ENCODE measurements at regions not wholly inside any gene's neighbourhood (a gene's known extent, or its start where the extent isn't known, plus 50 kb on each side); places are given as distances from the start of the nearest gene placed in this dataset.

DNA sequence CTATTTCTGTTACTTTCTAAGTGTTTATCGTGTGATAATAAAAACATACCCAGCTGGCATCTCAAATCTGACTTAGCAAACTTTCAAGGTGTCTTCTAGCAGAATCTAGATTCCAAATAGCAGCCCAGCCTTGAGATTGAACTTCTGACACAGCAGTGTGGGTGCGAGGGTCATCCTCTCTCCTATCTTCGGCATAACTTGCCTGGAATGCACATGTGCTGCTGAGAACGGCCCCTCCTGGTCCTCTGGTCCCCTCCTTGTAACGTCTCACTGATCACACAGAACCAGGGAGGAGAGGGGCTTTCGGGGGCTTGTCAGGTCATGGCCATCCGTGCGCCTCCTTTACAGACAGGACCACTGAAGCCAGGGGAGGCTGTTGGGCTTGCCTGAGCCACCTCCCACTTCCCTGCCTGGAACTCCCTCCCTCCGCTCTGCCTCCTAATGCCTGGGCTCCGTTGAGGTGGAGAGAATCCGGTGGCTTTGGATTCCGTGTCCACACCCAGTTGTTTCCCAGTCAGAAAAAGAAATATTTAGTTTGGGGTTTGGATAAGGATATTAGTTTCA lies 344.4 kb upstream of the C2CD4B start:
- Mint-ChIP-seq H3K9me3 (ENCODE audit: unreplicated experiment) (no peaks in the 10 kb centered on the region), H3K27me3 (ENCODE audit: unreplicated experiment) (no peaks in the 10 kb centered on the region), H3K36me3 (ENCODE audit: unreplicated experiment) (peaks cover 4% of the 10 kb centered on the region), H3K27ac (ENCODE audit: unreplicated experiment) (no peak overlapping the region), H3K4me1 (ENCODE audit: unreplicated experiment) (peaks cover 25% of the 10 kb centered on the region), H3K4me3 (ENCODE audit: unreplicated experiment) (no peak overlapping the region)
- TF ChIP-seq, protein P1, sequence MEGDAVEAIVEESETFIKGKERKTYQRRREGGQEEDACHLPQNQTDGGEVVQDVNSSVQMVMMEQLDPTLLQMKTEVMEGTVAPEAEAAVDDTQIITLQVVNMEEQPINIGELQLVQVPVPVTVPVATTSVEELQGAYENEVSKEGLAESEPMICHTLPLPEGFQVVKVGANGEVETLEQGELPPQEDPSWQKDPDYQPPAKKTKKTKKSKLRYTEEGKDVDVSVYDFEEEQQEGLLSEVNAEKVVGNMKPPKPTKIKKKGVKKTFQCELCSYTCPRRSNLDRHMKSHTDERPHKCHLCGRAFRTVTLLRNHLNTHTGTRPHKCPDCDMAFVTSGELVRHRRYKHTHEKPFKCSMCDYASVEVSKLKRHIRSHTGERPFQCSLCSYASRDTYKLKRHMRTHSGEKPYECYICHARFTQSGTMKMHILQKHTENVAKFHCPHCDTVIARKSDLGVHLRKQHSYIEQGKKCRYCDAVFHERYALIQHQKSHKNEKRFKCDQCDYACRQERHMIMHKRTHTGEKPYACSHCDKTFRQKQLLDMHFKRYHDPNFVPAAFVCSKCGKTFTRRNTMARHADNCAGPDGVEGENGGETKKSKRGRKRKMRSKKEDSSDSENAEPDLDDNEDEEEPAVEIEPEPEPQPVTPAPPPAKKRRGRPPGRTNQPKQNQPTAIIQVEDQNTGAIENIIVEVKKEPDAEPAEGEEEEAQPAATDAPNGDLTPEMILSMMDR (IDR thresholded peaks at IDR 0.05), result no peak
- DNase-seq (ENCODE audit: extremely low spot score, unreplicated experiment), result no peak

DNA sequence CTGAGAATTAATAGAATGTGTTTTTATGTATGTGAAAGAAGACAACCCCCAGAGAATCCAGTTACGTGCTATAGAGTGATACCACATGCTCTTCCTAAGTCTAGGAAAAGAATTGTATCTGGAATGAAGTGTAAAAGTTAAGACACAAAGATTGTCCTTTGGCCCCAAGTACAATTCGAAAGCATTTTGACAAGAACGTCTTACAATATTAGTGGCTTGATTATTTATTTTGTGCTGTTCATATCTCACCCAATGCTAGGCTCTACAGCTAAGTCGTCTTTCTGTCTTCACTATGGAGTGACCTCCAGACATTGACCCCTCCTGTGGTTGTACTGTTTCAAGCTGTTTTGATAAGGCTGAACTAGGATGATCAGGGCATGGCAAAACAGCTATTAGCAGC lies 345.7 kb upstream of the C2CD4B start:
- H3K27ac Mint-ChIP-seq (ENCODE audit: unreplicated experiment), result no peak overlapping the region
- no peak for DNase-seq (ENCODE audit: extremely low spot score, unreplicated experiment)
- H3K36me3 Mint-ChIP-seq (ENCODE audit: unreplicated experiment), result peaks cover 4% of the 10 kb centered on the region
- no peaks in the 10 kb centered on the region for H3K9me3 Mint-ChIP-seq (ENCODE audit: unreplicated experiment)
- H3K4me3 Mint-ChIP-seq (ENCODE audit: unreplicated experiment), result no peak overlapping the region
- peaks cover 18% of the 10 kb centered on the region for H3K4me1 Mint-ChIP-seq (ENCODE audit: unreplicated experiment)
- H3K27me3 Mint-ChIP-seq (ENCODE audit: unreplicated experiment), result no peaks in the 10 kb centered on the region
- TF ChIP-seq, protein P1 (IDR thresholded peaks at IDR 0.05), result no peak

DNA sequence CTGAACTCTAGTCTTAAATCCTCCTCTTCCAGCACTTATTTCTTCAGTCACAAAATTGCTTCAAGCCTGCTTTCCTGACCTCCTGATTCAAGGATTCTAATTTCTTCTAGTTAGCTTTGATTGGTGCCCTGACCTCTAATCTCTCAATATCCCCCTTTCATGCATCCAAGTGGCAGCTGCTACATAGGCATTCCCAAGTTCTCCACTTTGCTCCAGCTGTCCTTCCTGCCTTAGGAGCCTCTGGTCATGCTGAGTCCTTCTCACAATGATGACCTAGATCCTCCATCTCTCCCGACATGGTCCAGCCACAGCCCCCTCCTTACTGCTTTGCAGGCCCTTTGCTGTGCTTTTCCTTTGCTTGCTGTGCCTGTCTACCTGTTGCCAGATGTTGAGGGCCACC lies 347.8 kb upstream of the C2CD4B start:
- no peaks in the 10 kb centered on the region for H3K9me3 Mint-ChIP-seq (ENCODE audit: unreplicated experiment)
- H3K4me1 Mint-ChIP-seq (ENCODE audit: unreplicated experiment), result no peaks in the 10 kb centered on the region
- H3K36me3 Mint-ChIP-seq (ENCODE audit: unreplicated experiment), result peaks cover 4% of the 10 kb centered on the region
- H3K27ac Mint-ChIP-seq (ENCODE audit: unreplicated experiment), result no peak overlapping the region
- H3K4me3 Mint-ChIP-seq (ENCODE audit: unreplicated experiment), result no peak overlapping the region
- TF ChIP-seq, protein P1 (IDR thresholded peaks at IDR 0.05), result no peak
- no peak for DNase-seq (ENCODE audit: extremely low spot score, unreplicated experiment)
- no peaks in the 10 kb centered on the region for H3K27me3 Mint-ChIP-seq (ENCODE audit: unreplicated experiment)

DNA sequence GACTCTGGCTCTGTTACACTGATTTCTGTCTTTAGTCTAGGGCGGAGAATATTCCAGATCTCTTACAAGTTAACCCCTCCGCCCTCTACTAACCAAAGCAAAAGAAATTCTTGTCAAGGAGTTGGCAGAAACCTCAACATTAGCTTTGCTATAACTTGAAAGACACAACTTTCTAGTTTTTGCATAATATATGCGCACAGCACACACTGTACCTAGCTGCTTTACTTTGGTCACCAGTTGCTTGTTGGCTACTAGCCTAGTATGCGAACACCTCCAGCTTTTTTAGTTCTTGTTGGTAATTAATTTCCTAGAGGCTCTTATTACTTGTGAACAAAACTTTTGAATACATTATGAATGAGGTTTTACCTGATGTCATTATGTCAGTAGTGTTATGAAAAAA lies 348.8 kb upstream of the C2CD4B start:
- peaks cover 4% of the 10 kb centered on the region for H3K36me3 Mint-ChIP-seq (ENCODE audit: unreplicated experiment)
- no peak for DNase-seq (ENCODE audit: extremely low spot score, unreplicated experiment)
- no peaks in the 10 kb centered on the region for H3K4me1 Mint-ChIP-seq (ENCODE audit: unreplicated experiment)
- no peak overlapping the region for H3K27ac Mint-ChIP-seq (ENCODE audit: unreplicated experiment)
- no peaks in the 10 kb centered on the region for H3K27me3 Mint-ChIP-seq (ENCODE audit: unreplicated experiment)
- H3K4me3 Mint-ChIP-seq (ENCODE audit: unreplicated experiment), result no peak overlapping the region
- no peaks in the 10 kb centered on the region for H3K9me3 Mint-ChIP-seq (ENCODE audit: unreplicated experiment)
- TF ChIP-seq, protein P1 (IDR thresholded peaks at IDR 0.05), result no peak

DNA sequence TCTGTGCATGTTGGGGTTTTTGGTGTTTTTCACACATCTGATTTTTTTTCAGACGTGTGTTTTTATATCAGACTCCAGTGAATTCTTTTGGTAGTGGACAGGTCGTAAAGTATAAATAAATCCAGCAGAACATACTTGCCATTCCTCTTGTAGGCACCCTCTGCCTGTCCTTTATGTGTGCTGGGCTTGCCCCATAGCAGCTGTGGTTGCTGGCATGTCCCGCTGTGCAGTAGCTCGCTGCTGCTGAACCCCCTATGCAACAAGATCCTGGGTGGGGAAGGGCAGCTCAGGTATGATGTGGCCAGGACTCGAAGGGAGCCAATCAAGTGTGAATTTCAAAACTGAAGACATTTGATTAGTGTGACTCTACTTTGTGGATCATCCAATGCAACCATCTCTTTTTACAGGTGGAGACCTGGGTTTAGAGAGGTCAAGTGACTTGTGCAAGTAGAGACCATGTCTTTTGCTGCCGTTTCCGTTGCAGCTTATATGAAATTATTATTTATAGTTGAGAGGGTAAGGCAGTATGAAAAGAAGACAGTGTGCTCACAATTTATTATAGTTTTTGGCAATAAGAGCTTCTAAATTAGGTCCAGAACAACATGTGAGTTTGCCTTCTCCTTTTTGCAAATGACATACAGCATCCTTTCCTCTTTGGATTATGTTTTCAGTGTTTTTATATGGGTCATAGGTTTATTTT lies 350.8 kb upstream of the C2CD4B start:
- Mint-ChIP-seq H3K36me3 (ENCODE audit: unreplicated experiment) (peaks cover 4% of the 10 kb centered on the region), H3K4me3 (ENCODE audit: unreplicated experiment) (no peak overlapping the region), H3K27me3 (ENCODE audit: unreplicated experiment) (no peaks in the 10 kb centered on the region), H3K9me3 (ENCODE audit: unreplicated experiment) (no peaks in the 10 kb centered on the region), H3K4me1 (ENCODE audit: unreplicated experiment) (no peaks in the 10 kb centered on the region), H3K27ac (ENCODE audit: unreplicated experiment) (no peak overlapping the region)
- TF ChIP-seq, protein P1 (IDR thresholded peaks at IDR 0.05), result no peak
- no peak for DNase-seq (ENCODE audit: extremely low spot score, unreplicated experiment)

Data from osteocyte (in vitro differentiated cells).